Retinal pigment epithelial cell (primary cell): ENCODE measurements at regions not wholly inside any gene's neighbourhood (a gene's known extent, or its start where the extent isn't known, plus 50 kb on each side); places are given as distances from the start of the nearest gene placed in this dataset.

ENCODE experiments used
- DNase-seq: peaks from one replicate; pipeline ENCODE4 v3.0.0-alpha.2; 2010; ENCODE audit warnings: low read depth
- H3K4me3 ChIP-seq: 2 replicates; pipeline ENCODE4 v1.5.1; 2011; ENCODE audit warnings: mild to moderate bottlenecking, low read length, control low read depth, moderate library complexity
- CTCF ChIP-seq: conservative IDR thresholded peaks from 2 replicates; pipeline ENCODE4 v1.5.1; 2011; ENCODE audit warnings: low read depth, low read length, control low read depth, inconsistent platforms

DNA sequence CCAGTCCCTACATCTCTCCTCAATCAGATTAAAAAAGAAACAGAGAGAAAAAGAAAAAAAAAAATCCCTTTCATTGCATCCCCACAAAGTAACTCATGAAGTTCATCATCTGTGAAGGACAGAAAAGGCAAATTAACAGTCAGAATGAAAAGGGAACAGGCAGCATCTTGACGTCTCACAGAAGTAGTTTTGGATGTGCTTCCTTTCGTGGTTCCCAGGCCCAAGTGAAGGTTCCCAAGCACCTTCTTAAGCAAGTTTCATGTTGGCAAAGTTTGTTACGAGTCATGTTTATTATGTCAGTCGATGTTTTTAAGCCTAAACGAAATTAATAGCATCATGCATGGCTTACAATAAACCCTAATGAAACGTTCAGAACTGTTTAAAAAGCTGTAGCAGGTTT lies 475.2 kb downstream of the SETD4 start:
- no peak for TF ChIP-seq CTCF
- DNase-seq, result no peak
- no peak overlapping the region for H3K4me3 ChIP-seq

- no peak for TF ChIP-seq CTCF
- DNase-seq, result no peak
These were observed 476.6 kb downstream of the SETD4 start for GRCh38 chr21:35583566-35584216.

GRCh38 chr21:35582731-35583130 lies 477.6 kb downstream of the SETD4 start:
- no peak for DNase-seq
- TF ChIP-seq CTCF, result no peak
- no peak overlapping the region for H3K4me3 ChIP-seq

More at GRCh38 chr21:35583566-35584216, 476.6 kb downstream of the SETD4 start:
- no peak overlapping the region for H3K4me3 ChIP-seq

GRCh38 chr21:35581640-35582039 lies 478.7 kb downstream of the SETD4 start:
- DNase-seq, result no peak
- no peak overlapping the region for H3K4me3 ChIP-seq
- no peak for TF ChIP-seq CTCF

DNA sequence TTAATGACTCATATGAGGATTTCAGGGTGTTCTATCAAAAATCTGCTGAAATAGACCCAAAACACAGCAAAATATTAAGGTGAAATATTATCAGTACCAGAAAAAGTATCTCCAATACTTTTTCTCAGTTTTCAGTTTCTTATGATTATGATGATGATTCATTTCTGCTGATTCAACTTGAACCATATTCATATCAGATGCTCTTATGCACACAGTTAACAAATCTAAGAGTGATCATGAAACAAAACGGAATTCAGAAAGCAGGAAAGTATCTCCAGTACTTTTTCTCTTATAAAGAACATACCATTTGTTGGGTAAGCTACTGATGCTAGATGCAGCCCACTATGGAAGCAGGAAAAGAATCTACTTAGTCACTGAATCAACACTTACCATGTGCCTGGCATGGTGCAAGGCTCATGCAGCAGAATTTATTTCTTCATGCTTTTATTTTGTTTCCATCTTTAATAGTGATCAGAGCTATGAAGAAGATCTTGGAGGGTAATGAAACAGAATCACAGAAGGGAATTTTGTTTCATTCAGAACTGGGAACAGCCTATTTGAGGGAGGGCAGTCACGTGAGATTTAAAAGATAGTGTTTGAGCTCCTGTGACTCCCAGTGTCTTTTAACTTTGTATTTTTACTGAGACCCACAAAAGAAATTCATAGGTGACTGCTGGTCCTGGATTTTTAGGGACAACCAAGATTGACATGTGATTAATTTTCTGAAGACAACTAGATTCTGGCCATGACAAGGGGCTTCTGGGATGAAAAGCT lies 480.6 kb downstream of the SETD4 start:
- no peak for DNase-seq
- no peak overlapping the region for H3K4me3 ChIP-seq
- no peak for TF ChIP-seq CTCF

GRCh38 chr21:35578831-35579471 lies 481.4 kb downstream of the SETD4 start:
- DNase-seq, result no peak
- no peak overlapping the region for H3K4me3 ChIP-seq
- TF ChIP-seq CTCF, result no peak
